LNCAP (cell line): ENCODE measurements at regions not wholly inside any gene's neighbourhood (a gene's known extent, or its start where the extent isn't known, plus 50 kb on each side); places are given as distances from the start of the nearest gene placed in this dataset.

Experiments
- TF ChIP-seq, protein P1 (sequence below): fragments of 450-650 bp; IDR thresholded peaks from 2 replicates; pipeline ENCODE4 v1.5.1; 2017; ENCODE audit warnings: mild to moderate bottlenecking

DNA sequence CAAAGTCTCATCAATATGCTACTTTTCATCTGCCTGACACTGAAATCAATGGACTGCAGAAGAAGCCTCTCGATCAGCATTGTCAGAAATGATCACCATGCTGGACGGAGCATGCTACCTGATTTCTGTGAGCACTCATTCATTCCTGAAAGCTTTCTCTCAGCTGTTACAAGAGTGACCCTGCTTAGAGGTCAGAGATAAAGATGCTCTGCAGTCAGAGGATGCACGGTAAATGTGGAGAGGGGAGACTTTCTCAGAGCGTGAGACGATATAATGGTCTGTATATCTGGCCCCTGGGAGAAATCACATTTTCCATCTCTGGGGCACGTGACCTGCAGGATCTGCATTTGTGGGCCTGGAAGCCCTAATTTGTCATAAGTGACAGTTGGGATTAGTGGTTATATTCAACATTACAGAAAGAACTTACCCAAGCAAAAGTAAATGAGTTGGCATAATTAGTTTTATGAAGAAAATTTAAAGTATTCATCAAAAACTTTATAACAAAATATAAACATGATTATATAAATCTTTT is 125.6 kb upstream of the TTC29 start:
- TF ChIP-seq, protein P1, sequence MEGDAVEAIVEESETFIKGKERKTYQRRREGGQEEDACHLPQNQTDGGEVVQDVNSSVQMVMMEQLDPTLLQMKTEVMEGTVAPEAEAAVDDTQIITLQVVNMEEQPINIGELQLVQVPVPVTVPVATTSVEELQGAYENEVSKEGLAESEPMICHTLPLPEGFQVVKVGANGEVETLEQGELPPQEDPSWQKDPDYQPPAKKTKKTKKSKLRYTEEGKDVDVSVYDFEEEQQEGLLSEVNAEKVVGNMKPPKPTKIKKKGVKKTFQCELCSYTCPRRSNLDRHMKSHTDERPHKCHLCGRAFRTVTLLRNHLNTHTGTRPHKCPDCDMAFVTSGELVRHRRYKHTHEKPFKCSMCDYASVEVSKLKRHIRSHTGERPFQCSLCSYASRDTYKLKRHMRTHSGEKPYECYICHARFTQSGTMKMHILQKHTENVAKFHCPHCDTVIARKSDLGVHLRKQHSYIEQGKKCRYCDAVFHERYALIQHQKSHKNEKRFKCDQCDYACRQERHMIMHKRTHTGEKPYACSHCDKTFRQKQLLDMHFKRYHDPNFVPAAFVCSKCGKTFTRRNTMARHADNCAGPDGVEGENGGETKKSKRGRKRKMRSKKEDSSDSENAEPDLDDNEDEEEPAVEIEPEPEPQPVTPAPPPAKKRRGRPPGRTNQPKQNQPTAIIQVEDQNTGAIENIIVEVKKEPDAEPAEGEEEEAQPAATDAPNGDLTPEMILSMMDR, result no peak

DNA sequence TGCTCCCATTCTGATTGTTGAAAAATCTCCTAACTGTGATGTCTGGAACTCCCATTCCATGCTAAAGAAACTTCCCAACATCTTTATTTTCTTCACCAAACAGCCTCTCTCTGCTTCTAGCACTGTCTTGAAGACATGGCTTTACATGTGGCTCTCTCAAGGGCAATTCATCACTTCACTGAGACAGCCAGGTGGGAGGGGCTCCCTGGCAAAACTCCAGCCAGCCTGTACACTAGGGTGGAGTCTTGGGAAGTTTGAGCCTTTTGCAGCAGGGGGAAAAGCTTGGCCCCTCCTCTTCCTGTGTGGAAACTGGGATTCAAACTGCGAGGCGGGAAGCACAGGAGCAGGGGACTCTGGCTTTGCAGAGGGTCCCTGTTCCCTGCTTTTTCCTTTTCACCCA is 130.5 kb upstream of the TTC29 start:
- TF ChIP-seq, protein P1, result no peak

DNA sequence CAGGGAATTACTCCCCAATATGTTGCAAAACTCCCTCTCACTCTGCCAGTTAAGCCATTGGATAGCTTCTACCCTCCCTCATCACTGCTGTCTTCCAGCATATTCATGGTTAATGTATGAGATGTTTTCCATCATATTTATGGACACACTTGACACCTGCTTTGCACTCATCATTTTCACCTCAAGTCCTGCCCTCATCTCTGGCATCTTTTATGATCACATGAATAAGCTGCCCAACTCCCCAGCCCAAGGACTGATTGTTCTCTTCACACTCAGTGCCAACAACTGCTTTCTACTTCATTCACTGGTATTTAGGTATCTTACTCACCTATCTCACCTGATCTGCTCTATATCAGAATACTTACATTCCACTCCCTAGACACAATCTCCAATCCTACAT is 131.1 kb upstream of the TTC29 start:
- TF ChIP-seq, protein P1, result no peak

DNA sequence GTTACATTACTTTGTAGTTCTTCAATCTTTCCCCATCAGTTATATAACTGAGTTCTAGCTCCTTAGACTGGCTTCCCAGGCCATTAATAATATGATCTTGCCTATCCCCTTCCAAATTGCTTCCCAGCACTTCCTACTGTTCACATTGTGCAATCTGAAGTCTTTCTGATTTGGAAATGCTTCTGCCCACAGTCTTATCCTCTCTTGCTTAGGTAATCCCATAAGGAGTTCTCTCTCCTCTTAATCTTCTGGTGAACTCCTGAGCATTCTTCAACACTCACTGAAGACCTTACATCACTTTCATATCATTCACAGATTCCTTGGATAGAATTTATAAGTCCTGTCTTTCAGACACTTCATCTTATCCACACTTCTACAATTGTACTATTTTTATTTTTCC is 132.7 kb upstream of the TTC29 start:
- TF ChIP-seq, protein P1, result no peak

DNA sequence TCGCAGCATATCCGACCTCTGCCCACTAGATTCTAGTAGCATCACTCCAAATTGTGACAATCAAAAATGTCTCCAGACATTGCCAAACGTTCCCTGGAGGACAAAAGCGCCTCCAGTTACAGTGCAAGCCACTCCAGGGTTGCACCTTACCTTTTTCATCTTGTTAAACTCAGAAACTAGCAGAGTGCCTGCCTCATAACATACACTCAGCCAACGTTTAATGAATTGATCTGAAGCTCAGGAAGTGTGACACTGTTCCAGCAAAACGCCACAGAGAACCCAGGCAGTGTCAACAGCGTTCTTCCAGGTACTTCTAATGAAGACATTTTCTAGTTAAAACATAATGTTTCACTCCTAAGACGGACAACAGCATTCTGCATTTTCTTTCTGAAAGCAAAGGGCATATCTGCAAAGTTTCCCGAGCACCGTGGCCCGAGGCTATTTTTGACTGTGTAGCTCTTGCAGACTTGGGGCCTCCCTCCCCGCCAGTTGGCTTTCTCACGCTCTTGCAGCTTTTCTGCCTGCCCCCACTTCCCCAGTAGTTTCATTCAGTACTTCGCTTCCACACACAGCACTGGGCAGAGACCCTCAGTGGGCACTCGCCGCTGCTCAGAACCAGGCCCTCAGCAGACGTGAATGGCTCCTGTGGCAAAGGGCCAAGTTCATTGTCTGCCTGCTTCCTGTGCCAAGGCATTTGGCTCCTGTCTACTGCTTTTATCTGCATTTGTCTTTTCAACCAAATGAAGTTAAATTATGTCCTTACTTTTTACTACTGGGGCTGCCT is 133.4 kb upstream of the TTC29 start:
- TF ChIP-seq, protein P1, result no peak

DNA sequence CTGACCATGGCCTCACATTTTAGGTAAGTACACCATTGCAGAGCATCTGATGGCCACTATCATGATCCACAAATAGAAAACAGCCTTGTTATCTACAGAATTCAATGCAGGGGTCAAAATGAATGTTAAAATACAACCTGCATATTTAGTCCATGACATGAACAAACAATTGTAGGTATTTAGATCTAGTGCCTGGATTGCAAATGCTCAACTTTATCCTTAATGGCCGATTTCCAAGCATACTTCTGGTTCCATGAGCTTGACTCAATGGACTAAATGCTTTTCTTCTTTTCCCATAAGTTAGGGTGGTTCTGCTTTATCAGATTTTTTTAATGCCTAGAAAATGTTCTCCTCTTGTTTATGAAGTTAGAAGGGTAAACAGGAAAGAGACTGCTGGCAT is 139.2 kb upstream of the TTC29 start:
- TF ChIP-seq, protein P1, result no peak

DNA sequence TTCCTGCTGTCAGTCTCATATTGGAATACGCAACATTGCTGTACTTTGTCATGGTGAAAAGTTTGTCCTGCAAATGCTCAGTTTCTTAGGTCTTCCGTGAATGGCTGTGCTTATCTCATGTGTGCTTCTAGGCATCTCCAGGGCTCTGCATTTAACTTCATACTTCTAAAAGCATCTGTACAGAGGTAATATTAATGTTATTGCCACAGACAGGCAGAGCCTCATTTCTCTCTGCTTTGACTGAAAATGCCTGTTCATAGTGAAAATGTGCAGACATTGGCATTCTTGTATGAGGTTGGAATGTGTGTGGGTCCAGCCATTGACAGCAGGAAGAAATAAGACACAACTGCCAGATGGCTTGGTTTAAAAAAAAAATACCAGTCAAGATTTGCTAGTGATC is 140.1 kb upstream of the TTC29 start:
- TF ChIP-seq, protein P1, result no peak

DNA sequence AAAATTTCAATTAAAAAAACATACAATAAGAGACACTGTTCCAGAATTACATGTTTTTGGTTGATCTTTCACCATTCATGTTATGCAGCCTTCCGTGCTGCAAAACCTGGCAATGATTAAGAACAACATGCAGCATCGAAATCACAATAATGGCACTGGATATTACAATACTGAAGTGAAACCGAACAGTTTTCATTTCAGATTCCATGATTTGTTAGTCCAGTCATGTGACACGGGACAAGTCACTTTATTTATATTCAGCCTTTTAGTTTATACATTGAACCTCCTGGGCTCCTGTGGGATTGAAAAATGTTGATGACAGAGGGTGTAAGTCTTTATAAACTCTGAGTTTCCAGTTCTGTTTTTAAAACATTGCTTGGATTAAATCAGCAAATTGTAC is 142.5 kb upstream of the TTC29 start:
- TF ChIP-seq, protein P1, result no peak
